ENCODE measurements at regions not wholly inside any gene's neighbourhood (a gene's known extent, or its start where the extent isn't known, plus 50 kb on each side); places are given as distances from the start of the nearest gene placed in this dataset.

- Histone ChIP-seq H3K4me3 (no peak overlapping the region), H3K9me3 (no peaks in the 10 kb centered on the region), H3K9ac (ENCODE audit: low read depth in 2 of 2, low read length in 2 of 2) (no peak overlapping the region), H3K27ac (no peak overlapping the region), H3K27me3 (no peaks in the 10 kb centered on the region), H3K4me1 (no peaks in the 10 kb centered on the region), H3K36me3 (no peaks in the 10 kb centered on the region)
- TF ChIP-seq CTCF (IDR thresholded peaks at IDR 0.05) = no peak
- DNase-seq = no peak
- intact Hi-C loops (cut with DNase I) = no loop called here
Measured at GRCh38 chr2:6750411-6751158, 115.1 kb downstream of the CMPK2 start.

DNA sequence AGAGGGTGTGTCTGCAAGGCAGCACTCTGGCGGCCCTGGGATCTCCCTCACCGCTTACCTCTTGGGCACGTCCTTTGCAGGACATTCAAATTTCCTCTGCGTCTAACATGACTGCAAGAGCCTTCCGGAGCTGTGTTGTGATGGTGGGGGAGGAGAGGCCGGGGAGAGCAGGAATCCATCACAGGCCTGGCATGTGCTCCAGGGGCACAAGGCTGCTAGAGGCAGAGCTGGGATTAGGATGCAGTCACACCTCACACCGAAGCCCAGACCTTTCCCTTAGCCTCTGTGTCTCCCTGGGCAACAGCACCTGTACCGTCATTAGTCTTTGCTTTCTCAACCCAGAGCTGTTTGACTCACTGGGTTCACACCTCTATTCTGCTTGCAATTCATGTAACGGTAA, 111.3 kb downstream of the CMPK2 start:
- intact Hi-C loops (cut with DNase I) = no loop called here
- Histone ChIP-seq H3K36me3 (no peaks in the 10 kb centered on the region), H3K4me1 (no peaks in the 10 kb centered on the region), H3K9me3 (no peaks in the 10 kb centered on the region), H3K27ac (no peak overlapping the region), H3K27me3 (no peaks in the 10 kb centered on the region), H3K9ac (ENCODE audit: low read depth in 2 of 2, low read length in 2 of 2) (no peak overlapping the region), H3K4me3 (no peak overlapping the region)
- DNase-seq = no peak
- no peak for TF ChIP-seq CTCF (IDR thresholded peaks at IDR 0.05)

GRCh38 chr2:6755456-6755855, 110.3 kb downstream of the CMPK2 start:
- no peaks in the 10 kb centered on the region for H3K27me3 ChIP-seq
- intact Hi-C loops (cut with DNase I) = no loop called here
- H3K9ac ChIP-seq (ENCODE audit: low read depth in 2 of 2, low read length in 2 of 2) = no peak overlapping the region
- H3K27ac ChIP-seq = no peak overlapping the region
- no peaks in the 10 kb centered on the region for H3K36me3 ChIP-seq
- DNase-seq = no peak
- no peaks in the 10 kb centered on the region for H3K9me3 ChIP-seq
- no peak overlapping the region for H3K4me3 ChIP-seq
- H3K4me1 ChIP-seq = no peaks in the 10 kb centered on the region
- no peak for TF ChIP-seq CTCF (IDR thresholded peaks at IDR 0.05)

DNA sequence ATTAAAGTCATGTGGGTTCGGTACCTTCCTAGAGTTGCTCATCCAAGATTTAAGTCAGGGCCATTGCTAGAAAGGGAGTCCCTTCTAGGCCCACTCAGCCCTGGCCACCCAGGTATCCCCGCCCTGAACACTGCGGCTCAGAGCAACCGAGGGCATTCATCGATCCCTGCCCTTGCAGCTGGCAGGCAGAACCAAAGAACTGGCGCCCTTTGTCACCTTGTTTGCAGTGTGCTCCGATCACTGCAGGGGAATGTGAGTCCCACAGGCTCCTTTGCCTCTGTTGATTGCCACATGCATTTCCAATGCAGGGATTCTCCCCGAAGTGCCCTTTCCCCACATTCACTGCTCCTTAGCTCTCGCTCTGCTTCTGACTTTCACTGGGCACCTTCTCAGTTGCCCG, 108.5 kb downstream of the CMPK2 start:
- H3K4me1 ChIP-seq = no peaks in the 10 kb centered on the region
- TF ChIP-seq CTCF (IDR thresholded peaks at IDR 0.05) = no peak
- intact Hi-C loops (cut with DNase I) = no loop called here
- no peaks in the 10 kb centered on the region for H3K9me3 ChIP-seq
- no peak for DNase-seq
- no peak overlapping the region for H3K4me3 ChIP-seq
- no peaks in the 10 kb centered on the region for H3K27me3 ChIP-seq
- no peak overlapping the region for H3K9ac ChIP-seq (ENCODE audit: low read depth in 2 of 2, low read length in 2 of 2)
- H3K27ac ChIP-seq = no peak overlapping the region
- H3K36me3 ChIP-seq = no peaks in the 10 kb centered on the region

- intact Hi-C loops (cut with DNase I) = no loop called here
- Histone ChIP-seq H3K27ac (no peak overlapping the region), H3K27me3 (no peaks in the 10 kb centered on the region), H3K36me3 (no peaks in the 10 kb centered on the region), H3K4me3 (no peak overlapping the region), H3K9me3 (no peaks in the 10 kb centered on the region), H3K9ac (ENCODE audit: low read depth in 2 of 2, low read length in 2 of 2) (no peak overlapping the region), H3K4me1 (no peaks in the 10 kb centered on the region)
- no peak for DNase-seq
- TF ChIP-seq CTCF (IDR thresholded peaks at IDR 0.05) = no peak
Measured at GRCh38 chr2:6759689-6760088, 106.0 kb downstream of the CMPK2 start.
